Nephron (organoid): ENCODE measurements at regions not wholly inside any gene's neighbourhood (a gene's known extent, or its start where the extent isn't known, plus 50 kb on each side); places are given as distances from the start of the nearest gene placed in this dataset.

Source experiments
- H3K27ac Mint-ChIP-seq, 3 experiments: 2 replicates each; pipeline ENCODE4 v1.8.0; 2020; ENCODE audit warnings: mixed read lengths in 3 of 3, mild to moderate bottlenecking in 2 of 3, moderate library complexity in 1 of 3
- H3K27me3 Mint-ChIP-seq: 2 replicates; pipeline ENCODE4 v1.8.0; 2021; ENCODE audit warnings: low read depth, mild to moderate bottlenecking, moderate library complexity, mixed read lengths
- H3K36me3 Mint-ChIP-seq: 2 replicates; pipeline ENCODE4 v1.8.0; 2020; ENCODE audit warnings: low read depth, mixed read lengths
- H3K4me1 Mint-ChIP-seq: 2 replicates; pipeline ENCODE4 v1.8.0; 2020; ENCODE audit warnings: mixed read lengths
- H3K4me3 Mint-ChIP-seq, 3 experiments: 2 replicates each; pipeline ENCODE4 v1.8.0; 2020; ENCODE audit warnings: mild to moderate bottlenecking in 3 of 3, mixed read lengths in 3 of 3, moderate library complexity in 2 of 3
- H3K9me3 Mint-ChIP-seq: 2 replicates; pipeline ENCODE4 v1.8.0; 2020; ENCODE audit warnings: mixed read lengths
- TF ChIP-seq, protein P1 (sequence below), 3 experiments: fragments of 200-600 bp; sonication (generic); IDR thresholded peaks; one replicate each; pipeline ENCODE4 v1.5.0; 2021; ENCODE audit warnings: antibody characterized with exemption in 3 of 3; ENCODE audit not compliant: unreplicated experiment in 3 of 3

DNA sequence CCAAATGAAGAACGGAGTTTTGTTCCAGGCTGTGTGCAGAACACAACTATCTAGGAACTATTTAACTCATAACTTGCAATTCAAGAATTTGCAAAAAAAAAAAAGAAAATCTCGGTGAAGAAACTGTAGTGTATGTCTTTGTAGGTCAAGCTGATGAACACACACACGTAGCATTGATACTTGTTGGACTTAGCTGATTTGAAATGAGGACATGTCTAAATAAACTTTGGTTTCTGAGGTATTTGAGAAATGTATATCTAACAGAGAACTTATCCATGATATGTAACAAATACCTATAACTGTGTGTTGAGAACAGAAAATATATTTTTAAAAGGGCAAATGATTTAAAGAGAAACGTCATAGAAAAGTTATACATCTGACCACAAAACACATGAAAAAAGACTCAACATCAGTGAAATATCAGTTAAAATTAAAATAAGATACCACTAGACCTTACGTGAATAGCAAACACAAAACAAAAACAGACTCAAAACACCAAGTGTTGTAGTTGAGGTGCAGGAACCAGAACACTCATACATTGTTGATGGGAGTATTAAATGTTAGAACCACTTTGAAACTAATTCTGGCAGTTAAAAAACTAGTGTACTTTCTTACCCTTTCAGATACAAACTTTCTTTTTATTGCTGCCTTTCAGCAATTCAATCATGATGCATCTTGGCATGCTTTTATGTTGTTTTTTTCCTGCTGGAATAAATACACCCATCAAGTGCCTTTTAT lies 1535.8 kb upstream of the PCDH10 start:
- Mint-ChIP-seq H3K4me3 (no peak overlapping the region), H3K36me3 (no peaks in the 10 kb centered on the region), H3K4me1 (no peaks in the 10 kb centered on the region), H3K9me3 (no peaks in the 10 kb centered on the region), H3K27me3 (no peaks in the 10 kb centered on the region), H3K27ac (no peak overlapping the region)
- TF ChIP-seq, protein P1, sequence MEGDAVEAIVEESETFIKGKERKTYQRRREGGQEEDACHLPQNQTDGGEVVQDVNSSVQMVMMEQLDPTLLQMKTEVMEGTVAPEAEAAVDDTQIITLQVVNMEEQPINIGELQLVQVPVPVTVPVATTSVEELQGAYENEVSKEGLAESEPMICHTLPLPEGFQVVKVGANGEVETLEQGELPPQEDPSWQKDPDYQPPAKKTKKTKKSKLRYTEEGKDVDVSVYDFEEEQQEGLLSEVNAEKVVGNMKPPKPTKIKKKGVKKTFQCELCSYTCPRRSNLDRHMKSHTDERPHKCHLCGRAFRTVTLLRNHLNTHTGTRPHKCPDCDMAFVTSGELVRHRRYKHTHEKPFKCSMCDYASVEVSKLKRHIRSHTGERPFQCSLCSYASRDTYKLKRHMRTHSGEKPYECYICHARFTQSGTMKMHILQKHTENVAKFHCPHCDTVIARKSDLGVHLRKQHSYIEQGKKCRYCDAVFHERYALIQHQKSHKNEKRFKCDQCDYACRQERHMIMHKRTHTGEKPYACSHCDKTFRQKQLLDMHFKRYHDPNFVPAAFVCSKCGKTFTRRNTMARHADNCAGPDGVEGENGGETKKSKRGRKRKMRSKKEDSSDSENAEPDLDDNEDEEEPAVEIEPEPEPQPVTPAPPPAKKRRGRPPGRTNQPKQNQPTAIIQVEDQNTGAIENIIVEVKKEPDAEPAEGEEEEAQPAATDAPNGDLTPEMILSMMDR (IDR thresholded peaks at IDR 0.05; ENCODE audit: unreplicated experiment in 3 of 3), result no peak

DNA sequence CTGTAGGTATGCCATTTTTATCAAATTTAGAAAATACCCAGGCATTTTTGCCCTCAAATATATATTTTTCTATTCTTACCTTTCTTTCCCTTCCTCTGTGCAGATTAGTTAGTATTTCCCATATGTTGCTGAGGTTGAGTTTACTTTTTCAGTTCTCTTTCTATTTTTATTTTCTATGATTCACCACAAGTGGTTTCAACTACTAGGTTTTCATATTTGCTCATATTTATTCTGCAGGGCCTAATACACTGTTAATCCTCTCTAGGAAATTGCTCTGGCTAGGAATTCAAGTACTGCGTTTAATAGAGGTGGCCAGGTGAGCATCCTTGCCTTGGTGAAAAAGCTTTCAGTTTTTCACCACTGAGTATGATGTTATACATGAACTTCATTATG lies 1535.3 kb upstream of the PCDH10 start:
- no peaks in the 10 kb centered on the region for H3K9me3 Mint-ChIP-seq
- H3K27me3 Mint-ChIP-seq, result no peaks in the 10 kb centered on the region
- no peak overlapping the region for H3K27ac Mint-ChIP-seq
- H3K4me3 Mint-ChIP-seq, result no peak overlapping the region
- no peaks in the 10 kb centered on the region for H3K4me1 Mint-ChIP-seq
- TF ChIP-seq, protein P1 (IDR thresholded peaks at IDR 0.05; ENCODE audit: unreplicated experiment in 3 of 3), result no peak
- no peaks in the 10 kb centered on the region for H3K36me3 Mint-ChIP-seq

DNA sequence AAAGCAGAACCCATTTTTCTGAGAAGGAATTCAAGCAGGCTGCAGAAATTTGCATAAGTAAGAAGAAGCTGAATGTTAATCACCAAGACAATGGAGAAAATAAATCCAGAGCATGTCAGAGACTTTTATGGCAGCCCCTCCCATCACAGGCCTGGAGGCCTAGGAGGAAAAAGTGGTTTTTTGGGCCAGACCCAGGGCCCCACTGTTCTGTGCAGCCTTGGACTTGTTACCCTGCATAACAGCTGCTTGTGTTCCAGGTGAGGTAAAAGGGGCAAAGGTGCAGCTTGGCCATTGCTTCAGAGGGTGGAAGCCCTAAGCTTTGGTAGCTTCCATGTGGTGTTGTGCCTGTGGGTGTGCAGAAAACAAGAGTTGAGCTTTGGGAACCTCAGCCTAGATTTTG lies 1516.2 kb upstream of the PCDH10 start:
- Mint-ChIP-seq H3K9me3 (peaks cover 22% of the 10 kb centered on the region), H3K27me3 (no peaks in the 10 kb centered on the region), H3K36me3 (no peaks in the 10 kb centered on the region), H3K27ac (no peak overlapping the region), H3K4me1 (no peaks in the 10 kb centered on the region), H3K4me3 (no peak overlapping the region)
- TF ChIP-seq, protein P1 (IDR thresholded peaks at IDR 0.05; ENCODE audit: unreplicated experiment in 3 of 3), result no peak

DNA sequence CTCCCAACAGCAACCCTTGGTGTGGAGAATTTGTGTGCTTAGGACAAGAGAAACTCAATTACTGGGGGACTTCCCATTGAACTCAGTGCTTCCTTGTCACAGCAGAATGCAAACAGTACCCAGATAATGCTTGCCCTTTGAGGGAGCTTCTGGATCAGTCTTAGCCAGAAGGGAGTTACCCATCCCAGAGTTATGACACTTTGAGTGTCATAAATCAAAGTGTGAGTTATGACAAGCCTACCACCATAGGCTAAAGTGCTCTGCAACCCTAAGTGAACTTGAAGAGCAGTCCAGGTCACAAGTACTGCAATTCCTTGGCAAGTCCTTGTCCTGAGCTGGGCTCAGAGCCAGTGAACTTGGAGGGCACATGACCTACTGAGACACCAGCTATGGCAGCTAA lies 1513.9 kb upstream of the PCDH10 start:
- Mint-ChIP-seq H3K36me3 (no peaks in the 10 kb centered on the region), H3K4me3 (no peak overlapping the region), H3K9me3 (peaks cover 22% of the 10 kb centered on the region), H3K27me3 (no peaks in the 10 kb centered on the region), H3K27ac (no peak overlapping the region), H3K4me1 (no peaks in the 10 kb centered on the region)
- TF ChIP-seq, protein P1 (IDR thresholded peaks at IDR 0.05; ENCODE audit: unreplicated experiment in 3 of 3), result no peak

DNA sequence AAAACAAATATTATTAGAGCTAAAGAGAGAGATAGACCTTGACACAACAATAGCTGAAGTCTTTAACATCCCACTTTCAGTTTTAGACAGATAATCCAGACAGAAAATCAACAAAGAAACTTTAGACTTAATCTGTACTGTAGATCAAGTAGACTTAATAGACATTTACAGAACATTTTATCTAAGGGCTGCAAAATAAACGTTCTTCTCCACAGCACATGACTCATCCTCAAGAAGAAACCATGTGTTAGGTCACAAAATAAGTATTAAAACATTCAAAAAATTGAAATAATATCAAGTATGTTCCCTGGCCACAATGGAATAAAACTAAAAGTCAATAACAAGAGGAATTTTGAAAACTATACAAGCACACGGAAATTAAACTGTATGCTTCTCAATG lies 1510.3 kb upstream of the PCDH10 start:
- Mint-ChIP-seq H3K27ac (no peak overlapping the region), H3K9me3 (peaks cover 17% of the 10 kb centered on the region), H3K36me3 (no peaks in the 10 kb centered on the region), H3K27me3 (no peaks in the 10 kb centered on the region), H3K4me1 (no peaks in the 10 kb centered on the region), H3K4me3 (no peak overlapping the region)
- TF ChIP-seq, protein P1 (IDR thresholded peaks at IDR 0.05; ENCODE audit: unreplicated experiment in 3 of 3), result no peak

DNA sequence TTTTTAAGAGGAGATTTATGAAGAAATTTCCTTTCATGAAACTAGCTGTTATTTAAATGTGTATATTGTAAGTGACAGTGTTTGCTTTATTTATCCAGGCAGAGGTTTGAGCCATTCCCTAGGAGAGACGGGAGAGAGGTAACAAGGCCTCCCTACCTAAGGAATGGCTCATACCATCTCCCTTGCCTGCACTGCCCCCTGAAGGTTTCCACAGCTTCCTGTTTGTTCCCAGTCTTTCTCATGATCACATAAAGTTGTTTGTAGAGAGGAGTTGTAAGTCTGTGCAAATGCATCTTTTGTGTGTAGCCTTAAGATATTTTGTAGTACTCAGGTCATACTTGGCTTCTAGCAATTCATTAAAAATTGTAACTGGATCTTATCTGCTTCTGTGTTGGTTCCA lies 1504.5 kb upstream of the PCDH10 start:
- H3K27me3 Mint-ChIP-seq, result no peaks in the 10 kb centered on the region
- H3K36me3 Mint-ChIP-seq, result no peaks in the 10 kb centered on the region
- no peak overlapping the region for H3K4me3 Mint-ChIP-seq
- no peaks in the 10 kb centered on the region for H3K4me1 Mint-ChIP-seq
- TF ChIP-seq, protein P1 (IDR thresholded peaks at IDR 0.05; ENCODE audit: unreplicated experiment in 3 of 3), result peak; percentile 32 to 54 (median 40)
- H3K9me3 Mint-ChIP-seq, result peaks cover 4% of the 10 kb centered on the region
- H3K27ac Mint-ChIP-seq, result no peak overlapping the region
